Right lobe of liver (tissue), 6 donors: ENCODE measurements at regions not wholly inside any gene's neighbourhood (a gene's known extent, or its start where the extent isn't known, plus 50 kb on each side); places are given as distances from the start of the nearest gene placed in this dataset.

Source experiments
- ATAC-seq, 4 donors: fragments of 200-7000 bp; cut with Tn5 transposase; one replicate each; pipeline ENCODE4 v1.9.1; 2020; ENCODE audit warnings: mild to moderate bottlenecking in 4 of 4, moderate library complexity in 4 of 4
- DNase-seq, 3 donors: peaks; one replicate each; pipeline ENCODE4 v3.0.0-alpha.2; 2020
- H3K27ac ChIP-seq, 3 donors: fragments of 200-600 bp; one replicate each; pipeline ENCODE4 v1.8.0; 2022
- H3K27me3 ChIP-seq, 2 donors: fragments of 200-600 bp; one replicate each; pipeline ENCODE4 v1.8.0; 2022
- H3K36me3 ChIP-seq, 4 donors: fragments of 200-600 bp; sonication (generic) in 1 of 4; one replicate each; pipeline versions ENCODE4 v1.5.1 to v1.8.0; 2017 to 2022; ENCODE audit warnings: control low read depth in 1 of 4
- H3K4me1 ChIP-seq, 4 donors: fragments of 200-600 bp; sonication (generic) in 1 of 4; one replicate each; pipeline versions ENCODE4 v1.5.1 to v1.8.0; 2017 to 2022; ENCODE audit warnings: control low read depth in 1 of 4
- H3K4me3 ChIP-seq, 3 donors: fragments of 200-600 bp; one replicate each; pipeline ENCODE4 v1.8.0; 2022
- H3K9me3 ChIP-seq, 4 donors: fragments of 200-600 bp; sonication (generic) in 1 of 4; one replicate each; pipeline versions ENCODE4 v1.5.1 to v1.8.0; 2017 to 2022; ENCODE audit warnings: control low read depth in 1 of 4
- POLR2A ChIP-seq: fragments of 450-650 bp; IDR thresholded peaks from one replicate; pipeline ENCODE4 v1.6.1; 2017; ENCODE audit warnings: antibody characterized with exemption, mild to moderate bottlenecking
- WGBS: methylation state at CpG from one replicate; pipeline ENCODE4 v1.1.6; 2018; ENCODE audit warnings: low coverage, low lambda C conversion rate; ENCODE audit not compliant: insufficient coverage; ENCODE audit errors: missing lambda C conversion rate; 5-methylcytosine and 5-hydroxymethylcytosine counted together
- intact Hi-C, 2 donors: fragments of 100-400 bp; cut with DNase I; formaldehyde crosslinking; loops; one replicate each; pipeline versions ENCODE4 v1.11.2 to v1.14.1; 2022
- TF ChIP-seq, protein P1 (sequence below), 4 donors: fragments of 200-600 bp in 3 of 4; fragments of 450-650 bp in 1 of 4; IDR thresholded peaks; one replicate each; pipeline versions ENCODE4 v1.5.1 to v1.8.0; 2016 to 2022; ENCODE audit warnings: antibody characterized with exemption in 4 of 4, mild to moderate bottlenecking in 2 of 4
- donor health status: DM: no; HTN: yes; CAD: no.
- donor health status: DM: no; HTN: no; CAD: no.
- donor health status: DM: no; HTN: no; CAD: no.
- donor health status: DM: no; HTN: yes; CAD: no.
- donor health status: DM: no; HTN: yes; CAD: no.

DNA sequence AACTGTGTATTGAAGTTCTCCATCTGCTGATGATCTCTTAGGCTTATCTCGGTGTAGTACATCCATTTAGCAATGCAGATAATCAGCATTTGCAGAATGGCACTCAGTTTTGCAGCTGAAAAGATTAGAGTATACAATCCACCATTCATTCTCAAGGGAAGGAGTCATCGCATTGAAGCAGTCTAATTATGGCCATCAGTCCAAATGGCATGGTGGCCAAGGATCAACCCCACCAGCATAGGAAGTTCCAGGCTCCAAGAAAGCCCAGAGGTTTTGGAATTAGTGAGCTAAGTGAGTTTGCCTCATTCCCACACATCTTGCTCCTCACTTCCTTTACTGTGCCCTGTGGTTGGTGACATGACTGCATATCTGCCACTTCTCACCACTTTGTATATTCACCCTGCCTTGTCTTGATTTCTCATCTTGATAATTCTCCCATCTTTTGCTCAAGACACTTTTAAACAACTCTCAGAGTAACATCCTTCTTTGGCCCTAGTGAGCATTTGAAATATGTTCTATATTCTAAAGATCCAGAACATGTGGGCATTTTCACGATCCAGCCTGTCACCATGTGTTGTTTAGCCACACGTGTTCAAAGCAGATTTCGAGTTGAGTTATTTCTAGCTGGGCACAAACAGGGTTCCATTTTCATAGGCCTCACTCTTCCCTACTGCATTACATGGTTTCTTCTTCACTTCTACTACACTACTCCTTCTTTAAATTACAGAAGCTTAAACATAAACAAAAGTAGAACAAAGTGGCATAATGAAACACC, 1119.8 kb downstream of the TSN start:
- ATAC-seq: no peak
- intact Hi-C loops: no loop called here
- Histone ChIP-seq H3K9me3 (no peaks in the 10 kb centered on the region), H3K27me3 (no peaks in the 10 kb centered on the region), H3K4me3 (no peak overlapping the region), H3K36me3 (no peaks in the 10 kb centered on the region), H3K4me1 (no peaks in the 10 kb centered on the region), H3K27ac (no peak overlapping the region)
- TF ChIP-seq, protein P1, sequence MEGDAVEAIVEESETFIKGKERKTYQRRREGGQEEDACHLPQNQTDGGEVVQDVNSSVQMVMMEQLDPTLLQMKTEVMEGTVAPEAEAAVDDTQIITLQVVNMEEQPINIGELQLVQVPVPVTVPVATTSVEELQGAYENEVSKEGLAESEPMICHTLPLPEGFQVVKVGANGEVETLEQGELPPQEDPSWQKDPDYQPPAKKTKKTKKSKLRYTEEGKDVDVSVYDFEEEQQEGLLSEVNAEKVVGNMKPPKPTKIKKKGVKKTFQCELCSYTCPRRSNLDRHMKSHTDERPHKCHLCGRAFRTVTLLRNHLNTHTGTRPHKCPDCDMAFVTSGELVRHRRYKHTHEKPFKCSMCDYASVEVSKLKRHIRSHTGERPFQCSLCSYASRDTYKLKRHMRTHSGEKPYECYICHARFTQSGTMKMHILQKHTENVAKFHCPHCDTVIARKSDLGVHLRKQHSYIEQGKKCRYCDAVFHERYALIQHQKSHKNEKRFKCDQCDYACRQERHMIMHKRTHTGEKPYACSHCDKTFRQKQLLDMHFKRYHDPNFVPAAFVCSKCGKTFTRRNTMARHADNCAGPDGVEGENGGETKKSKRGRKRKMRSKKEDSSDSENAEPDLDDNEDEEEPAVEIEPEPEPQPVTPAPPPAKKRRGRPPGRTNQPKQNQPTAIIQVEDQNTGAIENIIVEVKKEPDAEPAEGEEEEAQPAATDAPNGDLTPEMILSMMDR (IDR thresholded peaks at IDR 0.05): no peak
- no peak for TF ChIP-seq POLR2A
- 53% methylated on average over 4 of the region's 5 CpGs for WGBS
- DNase-seq: no peak

DNA sequence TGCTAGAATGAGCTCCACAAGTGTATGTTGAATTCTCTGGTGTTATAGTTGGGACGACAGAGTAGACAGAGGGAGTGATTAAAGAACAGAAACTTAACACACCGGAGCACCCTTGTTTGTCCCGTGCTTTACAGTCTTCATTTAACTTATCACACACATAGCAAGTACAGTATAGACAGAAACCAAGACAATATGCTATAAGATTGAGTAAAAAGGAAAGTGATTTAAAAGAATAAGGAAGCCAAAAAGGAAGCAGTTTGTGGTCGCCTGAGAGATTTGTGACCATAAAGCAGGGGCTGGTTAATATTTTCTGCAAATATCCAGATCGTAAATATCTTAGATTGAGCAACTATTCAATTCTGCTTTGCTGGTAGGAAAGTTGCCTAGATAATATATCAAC, 1128.4 kb downstream of the TSN start:
- DNase-seq (no peak), ATAC-seq (no peak)
- no peaks in the 10 kb centered on the region for H3K36me3 ChIP-seq
- H3K4me3 ChIP-seq: no peak overlapping the region
- WGBS: 56% methylated on average over 5 of the region's 5 CpGs
- no peaks in the 10 kb centered on the region for H3K4me1 ChIP-seq
- no peaks in the 10 kb centered on the region for H3K27me3 ChIP-seq
- intact Hi-C loops: no loop called here
- TF ChIP-seq POLR2A: no peak
- TF ChIP-seq, protein P1 (IDR thresholded peaks at IDR 0.05): no peak
- no peaks in the 10 kb centered on the region for H3K9me3 ChIP-seq
- no peak overlapping the region for H3K27ac ChIP-seq

DNA sequence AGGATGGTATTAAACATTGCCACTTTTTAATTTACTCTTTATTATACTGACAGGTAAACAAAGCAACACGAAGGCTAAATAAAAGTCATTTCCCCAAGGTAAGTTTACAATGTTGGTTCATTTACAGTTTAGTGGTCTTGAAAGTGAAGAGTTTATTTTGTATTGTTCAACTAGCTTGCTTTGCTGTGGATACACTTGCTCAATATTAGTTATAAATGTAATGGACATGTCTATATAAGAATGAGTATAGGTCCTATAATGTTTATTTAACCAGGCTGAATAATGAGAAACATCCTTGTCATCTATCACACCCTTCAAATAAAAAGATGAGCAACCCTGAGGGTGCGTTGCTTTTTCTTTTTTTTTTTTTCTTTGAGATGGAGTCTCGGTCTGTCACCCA, 1129.4 kb downstream of the TSN start:
- Histone ChIP-seq H3K4me1 (no peaks in the 10 kb centered on the region), H3K4me3 (no peak overlapping the region), H3K36me3 (no peaks in the 10 kb centered on the region), H3K27me3 (no peaks in the 10 kb centered on the region), H3K27ac (no peak overlapping the region), H3K9me3 (no peaks in the 10 kb centered on the region)
- no peak for TF ChIP-seq POLR2A
- TF ChIP-seq, protein P1 (IDR thresholded peaks at IDR 0.05): no peak
- WGBS: 41% methylated on average over 3 of the region's 3 CpGs
- no peak for DNase-seq
- intact Hi-C loops: no loop called here
- no peak for ATAC-seq

DNA sequence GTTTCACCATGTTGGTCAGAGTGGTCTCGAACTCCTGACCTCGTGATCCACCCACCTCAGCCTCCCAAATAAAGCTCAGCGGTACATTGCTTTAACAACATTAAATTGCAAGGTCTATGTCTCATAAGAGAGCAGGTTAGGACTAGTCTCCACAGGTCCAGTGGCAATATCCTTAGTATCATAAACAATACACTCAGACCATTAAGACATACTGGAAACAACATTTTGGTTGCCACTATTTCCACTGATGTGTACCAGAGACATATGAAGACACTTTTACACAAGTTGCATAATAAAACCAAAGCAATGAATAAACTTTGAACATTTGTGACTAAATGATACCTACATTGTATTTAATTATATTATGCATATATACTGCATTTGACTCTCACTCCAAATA, 1130.0 kb downstream of the TSN start:
- intact Hi-C loops: no loop called here
- WGBS: 63% methylated on average over 3 of the region's 3 CpGs

More for the DNA sequence above, 1130.0 kb downstream of the TSN start:
- Histone ChIP-seq H3K9me3 (no peaks in the 10 kb centered on the region), H3K27ac (no peak overlapping the region), H3K27me3 (no peaks in the 10 kb centered on the region), H3K4me1 (no peaks in the 10 kb centered on the region), H3K36me3 (no peaks in the 10 kb centered on the region), H3K4me3 (no peak overlapping the region)
- TF ChIP-seq POLR2A: no peak
- TF ChIP-seq, protein P1 (IDR thresholded peaks at IDR 0.05): no peak
- ATAC-seq (no peak), DNase-seq (no peak)
